Caco-2 (cell line): ENCODE measurements at regions not wholly inside any gene's neighbourhood (a gene's known extent, or its start where the extent isn't known, plus 50 kb on each side); places are given as distances from the start of the nearest gene placed in this dataset.

Experiments used
- BruUV-seq: library from RNA; stranded (reverse); fragments of 400-500 nt; replicated peaks from 2 replicates; lab custom pipeline; 2021; lab: Mats Ljungman, UMichigan
- CTCF ChIA-PET: fragments of 300-600 bp; sonication (Branson Sonifier 250); formaldehyde crosslinking; loops from one replicate; lab custom pipeline; 2022; ENCODE audit warnings: antibody characterized with exemption; lab: Charles Lee
- POLR2A ChIA-PET: fragments of 300-600 bp; sonication (Branson Sonifier 250); formaldehyde crosslinking; loops from one replicate; lab custom pipeline; 2022; ENCODE audit warnings: antibody characterized with exemption; lab: Charles Lee
- DNase-seq, 2 experiments: peaks; one replicate each; pipeline versions ENCODE4 v3.0.0 to v3.0.0-alpha.2; 2020 to 2022
- H3K27me3 ChIP-seq: replicated peaks from 2 replicates; pipeline ENCODE4 v1.6.0; 2011; ENCODE audit warnings: low read length; ENCODE audit not compliant: control insufficient read depth, insufficient read depth
- H3K36me3 ChIP-seq: 2 replicates; pipeline ENCODE4 v1.5.1; 2011; ENCODE audit warnings: low read length; ENCODE audit not compliant: control insufficient read depth, insufficient read depth
- H3K4me1 ChIP-seq: fragments of 250-450 bp; sonication (Bioruptor Pico); 2 replicates; pipeline ENCODE4 v1.5.1; 2020; ENCODE audit warnings: mild to moderate bottlenecking
- H3K4me3 ChIP-seq: 2 replicates; pipeline ENCODE4 v1.5.1; 2011; ENCODE audit warnings: low read depth, mild to moderate bottlenecking, control low read depth, low read length
- H3K9me3 ChIP-seq: fragments of 250-450 bp; sonication (Bioruptor Pico); 2 replicates; pipeline ENCODE4 v1.5.1; 2020; ENCODE audit warnings: mild to moderate bottlenecking, moderate library complexity
- H3K27ac Mint-ChIP-seq: one replicate; pipeline ENCODE4 v1.8.0; 2022; ENCODE audit warnings: mixed read lengths; ENCODE audit not compliant: unreplicated experiment
- H3K27me3 Mint-ChIP-seq: one replicate; pipeline ENCODE4 v1.8.0; 2022; ENCODE audit warnings: mixed read lengths; ENCODE audit not compliant: insufficient read depth, unreplicated experiment
- H3K36me3 Mint-ChIP-seq: one replicate; pipeline ENCODE4 v1.8.0; 2022; ENCODE audit warnings: mild to moderate bottlenecking, mixed read lengths; ENCODE audit not compliant: insufficient read depth, unreplicated experiment
- H3K4me1 Mint-ChIP-seq: one replicate; pipeline ENCODE4 v1.8.0; 2022; ENCODE audit warnings: low read depth, mixed read lengths; ENCODE audit not compliant: unreplicated experiment
- H3K4me3 Mint-ChIP-seq: one replicate; pipeline ENCODE4 v1.8.0; 2022; ENCODE audit warnings: mild to moderate bottlenecking, moderate library complexity, mixed read lengths; ENCODE audit not compliant: unreplicated experiment
- H3K9me3 Mint-ChIP-seq: one replicate; pipeline ENCODE4 v1.8.0; 2022; ENCODE audit warnings: mixed read lengths; ENCODE audit not compliant: unreplicated experiment
- intact Hi-C: fragments of 100-400 bp; cut with micrococcal nuclease; formaldehyde crosslinking; loops from one replicate; pipeline ENCODE4 v1.10.0; 2022; ENCODE audit not compliant: unreplicated experiment
- TF ChIP-seq, protein P1 (sequence below), 2 experiments: fragments of 200-600 bp in 1 of 2; IDR thresholded peaks; 1 replicate in 1 of 2; 2 replicates in 1 of 2; pipeline versions ENCODE4 v1.5.1 to v1.8.0; 2011 to 2022; ENCODE audit warnings: antibody characterized with exemption in 1 of 2, control low read depth in 1 of 2, inconsistent platforms in 1 of 2, low read depth in 1 of 2, low read length in 1 of 2, mild to moderate bottlenecking in 1 of 2, moderate library complexity in 1 of 2; ENCODE audit not compliant: insufficient read depth in 1 of 2, severe bottlenecking in 1 of 2, unreplicated experiment in 1 of 2

DNA sequence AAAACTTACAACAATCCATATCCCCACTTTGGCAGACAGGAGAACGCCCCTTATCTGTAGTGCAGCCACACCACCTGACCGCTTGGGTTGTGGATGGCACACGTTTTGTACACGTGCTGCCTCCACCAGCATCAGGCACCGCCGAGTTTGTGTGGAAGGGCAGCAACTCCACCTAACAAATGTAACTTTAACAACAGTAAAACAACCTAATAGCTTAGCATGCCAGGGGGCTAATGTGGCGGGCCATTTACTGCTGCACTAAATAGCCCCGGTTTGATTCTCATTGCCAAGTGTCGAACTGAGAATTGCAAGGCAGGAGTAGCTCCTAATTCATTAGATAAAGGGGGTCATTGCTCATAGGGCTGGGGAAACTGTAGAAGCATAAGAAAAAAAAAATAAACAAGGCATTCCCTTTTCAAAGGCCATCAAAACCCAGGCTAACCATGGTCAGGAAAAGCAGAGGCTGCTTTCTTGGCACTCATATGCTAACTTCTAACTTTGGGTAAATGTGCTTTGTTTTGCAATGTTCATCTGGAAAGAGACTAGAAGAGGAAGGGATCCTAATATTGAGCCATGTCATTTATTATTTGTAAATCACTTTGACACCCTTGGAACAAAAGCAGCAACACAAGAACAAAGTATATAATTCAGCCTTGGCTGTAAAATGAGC, 279.7 kb upstream of the SOX5 start:
- Mint-ChIP-seq H3K36me3 (no peaks in the 10 kb centered on the region), H3K27ac (peak overlapping the region; percentile 17), H3K9me3 (no peaks in the 10 kb centered on the region), H3K4me3 (no peak overlapping the region), H3K27me3 (no peaks in the 10 kb centered on the region), H3K4me1 (no peaks in the 10 kb centered on the region)
- Histone ChIP-seq H3K4me1 (peaks cover 7% of the 10 kb centered on the region; the same call in 1 of the 2 replicates), H3K4me3 (no peak overlapping the region), H3K9me3 (no peaks in the 10 kb centered on the region), H3K36me3 (no peaks in the 10 kb centered on the region), H3K27me3 (no peaks in the 10 kb centered on the region)
- no peak for DNase-seq
- ChIA-PET POLR2A (no interaction called here), CTCF (no interaction called here)
- intact Hi-C loops: no loop called here
- no TSS peak for BruUV-seq
- TF ChIP-seq, protein P1, sequence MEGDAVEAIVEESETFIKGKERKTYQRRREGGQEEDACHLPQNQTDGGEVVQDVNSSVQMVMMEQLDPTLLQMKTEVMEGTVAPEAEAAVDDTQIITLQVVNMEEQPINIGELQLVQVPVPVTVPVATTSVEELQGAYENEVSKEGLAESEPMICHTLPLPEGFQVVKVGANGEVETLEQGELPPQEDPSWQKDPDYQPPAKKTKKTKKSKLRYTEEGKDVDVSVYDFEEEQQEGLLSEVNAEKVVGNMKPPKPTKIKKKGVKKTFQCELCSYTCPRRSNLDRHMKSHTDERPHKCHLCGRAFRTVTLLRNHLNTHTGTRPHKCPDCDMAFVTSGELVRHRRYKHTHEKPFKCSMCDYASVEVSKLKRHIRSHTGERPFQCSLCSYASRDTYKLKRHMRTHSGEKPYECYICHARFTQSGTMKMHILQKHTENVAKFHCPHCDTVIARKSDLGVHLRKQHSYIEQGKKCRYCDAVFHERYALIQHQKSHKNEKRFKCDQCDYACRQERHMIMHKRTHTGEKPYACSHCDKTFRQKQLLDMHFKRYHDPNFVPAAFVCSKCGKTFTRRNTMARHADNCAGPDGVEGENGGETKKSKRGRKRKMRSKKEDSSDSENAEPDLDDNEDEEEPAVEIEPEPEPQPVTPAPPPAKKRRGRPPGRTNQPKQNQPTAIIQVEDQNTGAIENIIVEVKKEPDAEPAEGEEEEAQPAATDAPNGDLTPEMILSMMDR (IDR thresholded peaks at IDR 0.05; ENCODE audit: insufficient read depth in 1 of 2, low read depth in 1 of 2, low read length in 1 of 2, severe bottlenecking in 1 of 2, unreplicated experiment in 1 of 2): no peak

DNA sequence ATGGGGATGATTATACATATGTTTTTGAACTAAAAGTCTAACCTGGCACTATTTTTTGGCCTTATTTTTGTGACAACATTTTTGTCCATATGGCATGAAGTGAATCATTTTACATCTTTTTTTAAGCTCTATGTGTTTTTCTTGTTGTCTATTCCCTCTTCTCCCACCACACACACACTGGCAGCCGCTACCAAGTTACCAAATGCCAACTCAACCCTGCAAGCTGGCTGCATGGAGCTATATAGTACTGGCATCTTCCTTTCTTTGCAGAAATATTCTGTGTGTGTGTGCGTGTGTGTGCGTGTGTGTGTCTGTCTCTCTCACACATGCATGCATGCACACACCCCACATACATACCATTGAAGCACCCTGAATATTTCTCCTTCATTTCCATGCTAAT, 278.9 kb upstream of the SOX5 start:
- Histone ChIP-seq H3K4me3 (no peak overlapping the region), H3K9me3 (no peaks in the 10 kb centered on the region), H3K36me3 (no peaks in the 10 kb centered on the region), H3K4me1 (peaks cover 7% of the 10 kb centered on the region; the same call in 1 of the 2 replicates), H3K27me3 (no peaks in the 10 kb centered on the region)
- Mint-ChIP-seq H3K9me3 (no peaks in the 10 kb centered on the region), H3K4me1 (no peaks in the 10 kb centered on the region), H3K36me3 (no peaks in the 10 kb centered on the region), H3K4me3 (no peak overlapping the region), H3K27ac (no peak overlapping the region), H3K27me3 (no peaks in the 10 kb centered on the region)
- ChIA-PET CTCF (no interaction called here), POLR2A (no interaction called here)
- no TSS peak for BruUV-seq
- TF ChIP-seq, protein P1 (IDR thresholded peaks at IDR 0.05; ENCODE audit: insufficient read depth in 1 of 2, low read depth in 1 of 2, low read length in 1 of 2, severe bottlenecking in 1 of 2, unreplicated experiment in 1 of 2): no peak
- intact Hi-C loops: no loop called here
- no peak for DNase-seq

DNA sequence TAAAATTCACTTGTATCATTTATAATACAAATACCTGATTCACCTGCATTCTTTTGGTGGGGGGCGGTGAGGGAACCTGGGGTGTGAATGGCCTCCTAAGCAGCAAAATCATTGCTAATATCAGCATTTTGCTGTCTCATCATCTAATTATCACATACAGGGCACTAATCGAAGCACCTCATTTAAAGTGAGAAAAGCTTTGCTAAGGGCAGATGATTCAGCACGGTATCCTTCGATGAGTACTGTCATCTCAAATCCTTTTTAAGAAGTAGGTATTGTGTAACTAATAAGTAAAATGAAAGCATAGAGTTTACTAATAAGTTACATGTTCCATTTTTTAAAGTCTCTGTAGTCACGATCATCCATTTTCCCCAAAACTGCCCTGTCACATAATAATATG, 278.1 kb upstream of the SOX5 start:
- Histone ChIP-seq H3K27me3 (no peaks in the 10 kb centered on the region), H3K36me3 (no peaks in the 10 kb centered on the region), H3K4me3 (no peak overlapping the region), H3K4me1 (peaks cover 7% of the 10 kb centered on the region; the same call in 1 of the 2 replicates), H3K9me3 (no peaks in the 10 kb centered on the region)
- ChIA-PET POLR2A (no interaction called here), CTCF (no interaction called here)
- Mint-ChIP-seq H3K4me3 (no peak overlapping the region), H3K27me3 (no peaks in the 10 kb centered on the region), H3K4me1 (no peaks in the 10 kb centered on the region), H3K9me3 (no peaks in the 10 kb centered on the region), H3K36me3 (no peaks in the 10 kb centered on the region), H3K27ac (no peak overlapping the region)
- intact Hi-C loops: no loop called here
- TF ChIP-seq, protein P1 (IDR thresholded peaks at IDR 0.05; ENCODE audit: insufficient read depth in 1 of 2, low read depth in 1 of 2, low read length in 1 of 2, severe bottlenecking in 1 of 2, unreplicated experiment in 1 of 2): no peak
- no TSS peak for BruUV-seq
- DNase-seq: no peak
